ENCODE measurements at regions not wholly inside any gene's neighbourhood (a gene's known extent, or its start where the extent isn't known, plus 50 kb on each side); places are given as distances from the start of the nearest gene placed in this dataset.

GRCh38 chr4:163631288-163631687 lies 136.8 kb downstream of the TMA16 start:
- Histone ChIP-seq H2BK120ac (ENCODE audit: low read depth, low read length, poor library complexity, severe bottlenecking) (no peak overlapping the region), H3K4me1 (ENCODE audit: insufficient read depth, low read length) (no peaks in the 10 kb centered on the region), H3K79me1 (ENCODE audit: insufficient read depth, low read depth, low read length, poor library complexity, severe bottlenecking) (no peaks in the 10 kb centered on the region), H3K4me2 (ENCODE audit: insufficient read depth, insufficient read length, low read length) (no peak overlapping the region), H3K14ac (ENCODE audit: insufficient read depth, low read length) (no peak overlapping the region), H3K79me2 (ENCODE audit: insufficient read depth, low read length) (no peaks in the 10 kb centered on the region), H2AFZ (ENCODE audit: low read length) (no peak overlapping the region), H2BK15ac (ENCODE audit: low read depth, low read length) (no peak overlapping the region), H3K4ac (ENCODE audit: low read depth, low read length) (no peak overlapping the region), H3K27ac (ENCODE audit: insufficient read length, low read depth, low read length) (no peak overlapping the region), H3T11ph (ENCODE audit: low read length) (no peak overlapping the region), H2BK20ac (ENCODE audit: low read depth, low read length, poor library complexity, severe bottlenecking) (no peak overlapping the region), H4K20me1 (ENCODE audit: control insufficient read depth, insufficient read depth, insufficient read length) (no peaks in the 10 kb centered on the region), H4K5ac (ENCODE audit: insufficient read length, low read depth, low read length) (no peak overlapping the region), H3K23me2 (ENCODE audit: insufficient read length, low read depth, low read length, poor library complexity, severe bottlenecking) (no peaks in the 10 kb centered on the region), H3K18ac (ENCODE audit: insufficient read length, low read depth, low read length) (no peak overlapping the region), H2BK5ac (ENCODE audit: insufficient read length, low read length) (no peak overlapping the region), H4K8ac (replicated peaks; ENCODE audit: insufficient read length, low read depth, low read length) (no peak overlapping the region), H4K91ac (ENCODE audit: insufficient read length, low read depth, low read length) (no peak overlapping the region), H3K56ac (ENCODE audit: insufficient read length, low read depth, low read length) (no peak overlapping the region), H2AK5ac (ENCODE audit: insufficient read length, low read length) (no peak overlapping the region), H3K23ac (ENCODE audit: insufficient read length, low read depth, low read length) (no peak overlapping the region), H3K9me3 (ENCODE audit: control insufficient read depth, low read depth, low read length) (no peaks in the 10 kb centered on the region), H2BK12ac (ENCODE audit: insufficient read length, low read depth, low read length) (no peak overlapping the region), H3K27me3 (ENCODE audit: insufficient read depth, low read length) (no peaks in the 10 kb centered on the region), H3K9ac (ENCODE audit: extremely low read depth, insufficient read length, low read length) (no peak overlapping the region)
- Mint-ChIP-seq H3K27ac (no peak overlapping the region), H3K9me3 (peaks cover 6 to 7% of the 10 kb centered on the region in 2 experiments; a peak in 4 of 5 replicates), H3K27me3 (ENCODE audit: low read depth) (no peaks in the 10 kb centered on the region), H3K4me1 (peaks cover 0 to 3% of the 10 kb centered on the region in 2 experiments; a peak in 1 of 4 replicates), H3K4me3 (no peak overlapping the region), H3K36me3 (ENCODE audit: insufficient read depth in 1 of 3, low read depth in 3 of 3) (peaks cover 3 to 6% (median 4%) of the 10 kb centered on the region in 3 experiments; a peak in 2 of 7 replicates)
- WGBS (ENCODE audit: extremely low coverage, insufficient read length, low lambda C conversion rate): no CpG with 5 or more reads among the region's 6 CpGs
- TF ChIP-seq CTCF (conservative IDR thresholded peaks at IDR 0.05): no peak
- no peak for DNase-seq
